ENCODE measurements at regions not wholly inside any gene's neighbourhood (a gene's known extent, or its start where the extent isn't known, plus 50 kb on each side); places are given as distances from the start of the nearest gene placed in this dataset.
"Not testable (repeated sequence)": the region's sequence is repeated elsewhere in the genome, so short reads cannot be mapped to it uniquely, and the experiment has no call there.

DNA sequence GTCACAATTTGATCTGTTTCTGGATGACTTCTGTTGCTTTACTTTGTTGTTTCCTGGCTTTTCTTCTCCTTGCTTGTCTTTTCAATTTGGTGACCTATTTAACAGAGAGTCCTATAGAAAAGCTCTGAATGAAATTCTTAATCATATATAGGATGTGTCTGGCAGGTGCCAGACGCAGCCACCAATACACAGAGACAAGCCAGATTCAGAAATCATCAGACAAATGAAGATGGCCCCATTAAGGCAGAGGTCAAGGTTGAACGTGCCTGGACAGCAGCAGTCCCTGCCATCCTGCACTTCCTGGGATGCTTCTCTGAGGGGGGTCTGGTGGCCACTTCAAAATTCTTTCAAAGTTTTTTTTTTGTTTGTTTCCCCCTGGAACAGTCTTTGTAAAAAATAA is 846.7 kb upstream of the COBL start:
- ATAC-seq, result no peak
- TF ChIP-seq, protein P1, sequence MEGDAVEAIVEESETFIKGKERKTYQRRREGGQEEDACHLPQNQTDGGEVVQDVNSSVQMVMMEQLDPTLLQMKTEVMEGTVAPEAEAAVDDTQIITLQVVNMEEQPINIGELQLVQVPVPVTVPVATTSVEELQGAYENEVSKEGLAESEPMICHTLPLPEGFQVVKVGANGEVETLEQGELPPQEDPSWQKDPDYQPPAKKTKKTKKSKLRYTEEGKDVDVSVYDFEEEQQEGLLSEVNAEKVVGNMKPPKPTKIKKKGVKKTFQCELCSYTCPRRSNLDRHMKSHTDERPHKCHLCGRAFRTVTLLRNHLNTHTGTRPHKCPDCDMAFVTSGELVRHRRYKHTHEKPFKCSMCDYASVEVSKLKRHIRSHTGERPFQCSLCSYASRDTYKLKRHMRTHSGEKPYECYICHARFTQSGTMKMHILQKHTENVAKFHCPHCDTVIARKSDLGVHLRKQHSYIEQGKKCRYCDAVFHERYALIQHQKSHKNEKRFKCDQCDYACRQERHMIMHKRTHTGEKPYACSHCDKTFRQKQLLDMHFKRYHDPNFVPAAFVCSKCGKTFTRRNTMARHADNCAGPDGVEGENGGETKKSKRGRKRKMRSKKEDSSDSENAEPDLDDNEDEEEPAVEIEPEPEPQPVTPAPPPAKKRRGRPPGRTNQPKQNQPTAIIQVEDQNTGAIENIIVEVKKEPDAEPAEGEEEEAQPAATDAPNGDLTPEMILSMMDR (IDR thresholded peaks at IDR 0.05), result no peak
- Histone ChIP-seq H3K4me1 (no peaks in the 10 kb centered on the region), H3K36me3 (no peaks in the 10 kb centered on the region), H3K9me3 (no peaks in the 10 kb centered on the region), H3K4me3 (no peak overlapping the region), H3K27ac (no peak overlapping the region), H3K27me3 (ENCODE audit: low read depth) (no peaks in the 10 kb centered on the region)
- no peak for DNase-seq
- intact Hi-C loops (cut with DNase I), result no loop called here

DNA sequence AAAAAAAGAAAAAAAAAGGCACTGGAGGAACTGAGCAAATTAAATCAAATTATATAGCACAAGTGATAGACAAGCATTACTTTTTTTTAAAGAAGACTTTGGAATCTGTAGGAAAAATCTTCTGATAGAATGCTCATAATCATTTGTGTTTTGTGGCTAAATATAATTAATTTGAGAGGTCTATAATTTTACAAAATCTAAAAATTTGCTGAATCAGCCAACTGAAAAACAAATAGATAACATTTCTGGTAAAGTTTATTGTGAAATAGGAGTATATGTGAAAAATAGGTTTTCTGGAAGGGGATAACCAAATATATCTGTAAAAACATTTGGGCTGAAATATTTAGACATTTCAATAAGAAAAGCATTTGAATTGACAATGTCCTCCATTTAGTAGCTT is 844.9 kb upstream of the COBL start:
- Histone ChIP-seq H3K4me1 (no peaks in the 10 kb centered on the region), H3K4me3 (no peak overlapping the region), H3K27ac (no peak overlapping the region), H3K27me3 (ENCODE audit: low read depth) (no peaks in the 10 kb centered on the region), H3K36me3 (no peaks in the 10 kb centered on the region), H3K9me3 (no peaks in the 10 kb centered on the region)
- TF ChIP-seq, protein P1 (IDR thresholded peaks at IDR 0.05), result no peak
- no peak for ATAC-seq
- intact Hi-C loops (cut with DNase I), result no loop called here
- DNase-seq, result no peak

DNA sequence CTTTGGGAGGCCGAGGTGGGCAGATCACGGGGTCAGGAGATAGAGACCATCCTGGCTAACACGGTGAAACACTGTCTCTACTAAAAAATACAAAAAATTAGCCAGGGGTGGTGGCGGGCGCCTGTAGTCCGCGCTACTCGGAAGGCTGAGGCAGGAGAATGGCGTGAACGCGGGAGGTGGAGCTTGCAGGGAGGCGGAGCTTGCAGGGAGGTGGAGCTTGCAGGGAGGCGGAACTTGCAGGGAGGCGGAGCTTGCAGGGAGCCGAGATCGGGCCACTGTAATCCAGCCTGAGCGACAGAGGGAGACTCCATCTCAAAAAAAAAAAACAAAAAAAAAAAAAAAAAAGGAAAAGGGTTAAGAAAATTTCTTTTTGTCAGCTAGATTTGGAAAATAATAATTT is 842.8 kb upstream of the COBL start:
- ATAC-seq; H3K27me3 ChIP-seq (ENCODE audit: low read depth); intact Hi-C loops (cut with DNase I); H3K9me3 ChIP-seq; H3K36me3 ChIP-seq; H3K27ac ChIP-seq; H3K4me1 ChIP-seq; H3K4me3 ChIP-seq; DNase-seq: not testable (repeated sequence)

DNA sequence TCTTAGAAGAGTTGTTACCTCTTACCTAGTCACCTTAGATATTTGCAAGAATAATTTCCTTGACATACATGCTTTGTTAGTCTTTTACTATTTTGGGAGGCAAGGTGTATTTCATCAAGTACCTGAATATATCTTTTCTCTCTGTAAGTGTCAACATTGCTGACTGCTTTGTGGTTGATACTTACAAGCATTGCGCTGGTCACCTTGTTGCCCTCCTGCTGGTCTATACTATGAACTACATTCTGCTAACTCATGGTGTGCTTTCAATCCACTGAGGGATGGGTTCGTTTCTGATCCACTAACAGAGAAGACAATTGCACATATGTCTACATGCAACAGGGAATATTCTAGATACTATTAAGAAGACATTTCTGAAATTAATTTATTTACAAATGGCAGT is 837.8 kb upstream of the COBL start:
- no peak for ATAC-seq
- Histone ChIP-seq H3K36me3 (no peaks in the 10 kb centered on the region), H3K9me3 (no peaks in the 10 kb centered on the region), H3K4me3 (no peak overlapping the region), H3K27ac (no peak overlapping the region), H3K27me3 (ENCODE audit: low read depth) (no peaks in the 10 kb centered on the region), H3K4me1 (no peaks in the 10 kb centered on the region)
- TF ChIP-seq, protein P1 (IDR thresholded peaks at IDR 0.05), result no peak
- DNase-seq, result no peak
- intact Hi-C loops (cut with DNase I), result no loop called here

DNA sequence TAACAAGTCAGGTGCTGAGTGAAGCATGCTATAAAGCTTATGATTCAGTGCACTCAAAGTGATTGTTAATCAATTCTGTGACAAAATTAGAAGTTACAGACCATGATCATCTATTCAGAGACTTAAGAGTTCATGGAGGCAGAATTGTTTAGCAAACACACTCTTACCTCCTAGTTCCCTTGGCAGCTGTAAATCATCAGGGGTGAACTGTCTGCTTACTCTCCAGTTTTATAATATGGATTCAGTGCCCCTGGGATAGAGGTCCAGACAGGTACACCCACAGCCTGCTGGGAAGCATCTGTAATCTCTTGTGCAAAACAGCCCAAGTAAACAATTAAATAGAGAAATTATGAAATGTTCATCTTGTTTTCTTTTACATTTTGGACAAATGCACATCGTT is 835.0 kb upstream of the COBL start:
- no peak overlapping the region for H3K27ac ChIP-seq
- H3K36me3 ChIP-seq, result no peaks in the 10 kb centered on the region
- H3K9me3 ChIP-seq, result no peaks in the 10 kb centered on the region
- ATAC-seq (no peak), DNase-seq (no peak)
- no peak overlapping the region for H3K4me3 ChIP-seq
- TF ChIP-seq, protein P1 (IDR thresholded peaks at IDR 0.05), result no peak
- no peaks in the 10 kb centered on the region for H3K4me1 ChIP-seq
- no peaks in the 10 kb centered on the region for H3K27me3 ChIP-seq (ENCODE audit: low read depth)
- intact Hi-C loops (cut with DNase I), result no loop called here

DNA sequence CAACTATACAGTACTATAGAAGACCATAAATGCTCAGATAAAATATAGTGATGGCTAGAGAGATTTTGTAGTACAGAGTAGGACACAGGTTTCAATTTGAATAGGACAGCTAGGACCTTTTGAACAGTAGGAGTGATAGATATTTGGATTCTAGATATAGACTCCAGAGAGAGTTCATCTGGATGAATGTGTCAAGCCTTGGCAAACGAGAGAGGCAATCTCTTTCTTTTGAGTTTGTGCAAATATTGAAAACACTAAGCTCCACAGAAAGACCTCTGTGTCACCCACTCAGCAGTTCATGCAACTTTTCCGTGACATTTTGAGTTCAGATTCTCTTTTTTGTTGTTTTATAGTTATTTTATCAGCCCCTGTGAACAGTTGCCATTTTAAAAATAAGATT is 834.3 kb upstream of the COBL start:
- H3K27me3 ChIP-seq (ENCODE audit: low read depth), result no peaks in the 10 kb centered on the region
- DNase-seq, result no peak
- no peak for ATAC-seq
- no peaks in the 10 kb centered on the region for H3K36me3 ChIP-seq
- TF ChIP-seq, protein P1 (IDR thresholded peaks at IDR 0.05), result no peak
- no peak overlapping the region for H3K27ac ChIP-seq
- intact Hi-C loops (cut with DNase I), result no loop called here
- H3K9me3 ChIP-seq, result no peaks in the 10 kb centered on the region
- no peaks in the 10 kb centered on the region for H3K4me1 ChIP-seq
- no peak overlapping the region for H3K4me3 ChIP-seq
